ENCODE measurements at regions not wholly inside any gene's neighbourhood (a gene's known extent, or its start where the extent isn't known, plus 50 kb on each side); places are given as distances from the start of the nearest gene placed in this dataset.

- WGBS, 2 donors (ENCODE audit: low coverage in 1 of 2) = 82 to 100% methylated on average over 1 to 3 of the region's 3 CpGs
- Histone ChIP-seq H3K4me3 (no peak overlapping the region), H3K27me3 (peaks cover 7% of the 10 kb centered on the region), H3K36me3 (no peaks in the 10 kb centered on the region), H3K9me3 (no peaks in the 10 kb centered on the region), H3K27ac (no peak overlapping the region), H3K4me1 (no peaks in the 10 kb centered on the region)
- no peak for ATAC-seq
- TF ChIP-seq, protein P1, sequence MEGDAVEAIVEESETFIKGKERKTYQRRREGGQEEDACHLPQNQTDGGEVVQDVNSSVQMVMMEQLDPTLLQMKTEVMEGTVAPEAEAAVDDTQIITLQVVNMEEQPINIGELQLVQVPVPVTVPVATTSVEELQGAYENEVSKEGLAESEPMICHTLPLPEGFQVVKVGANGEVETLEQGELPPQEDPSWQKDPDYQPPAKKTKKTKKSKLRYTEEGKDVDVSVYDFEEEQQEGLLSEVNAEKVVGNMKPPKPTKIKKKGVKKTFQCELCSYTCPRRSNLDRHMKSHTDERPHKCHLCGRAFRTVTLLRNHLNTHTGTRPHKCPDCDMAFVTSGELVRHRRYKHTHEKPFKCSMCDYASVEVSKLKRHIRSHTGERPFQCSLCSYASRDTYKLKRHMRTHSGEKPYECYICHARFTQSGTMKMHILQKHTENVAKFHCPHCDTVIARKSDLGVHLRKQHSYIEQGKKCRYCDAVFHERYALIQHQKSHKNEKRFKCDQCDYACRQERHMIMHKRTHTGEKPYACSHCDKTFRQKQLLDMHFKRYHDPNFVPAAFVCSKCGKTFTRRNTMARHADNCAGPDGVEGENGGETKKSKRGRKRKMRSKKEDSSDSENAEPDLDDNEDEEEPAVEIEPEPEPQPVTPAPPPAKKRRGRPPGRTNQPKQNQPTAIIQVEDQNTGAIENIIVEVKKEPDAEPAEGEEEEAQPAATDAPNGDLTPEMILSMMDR (IDR thresholded peaks at IDR 0.05) = no peak
- TF ChIP-seq POLR2AphosphoS5 (IDR thresholded peaks at IDR 0.05) (no peak), POLR2A (IDR thresholded peaks at IDR 0.05) (no peak), EP300 (IDR thresholded peaks at IDR 0.05) (no peak)
These were observed 287.3 kb upstream of the SP4 start for GRCh38 chr7:21140622-21141021.

DNA sequence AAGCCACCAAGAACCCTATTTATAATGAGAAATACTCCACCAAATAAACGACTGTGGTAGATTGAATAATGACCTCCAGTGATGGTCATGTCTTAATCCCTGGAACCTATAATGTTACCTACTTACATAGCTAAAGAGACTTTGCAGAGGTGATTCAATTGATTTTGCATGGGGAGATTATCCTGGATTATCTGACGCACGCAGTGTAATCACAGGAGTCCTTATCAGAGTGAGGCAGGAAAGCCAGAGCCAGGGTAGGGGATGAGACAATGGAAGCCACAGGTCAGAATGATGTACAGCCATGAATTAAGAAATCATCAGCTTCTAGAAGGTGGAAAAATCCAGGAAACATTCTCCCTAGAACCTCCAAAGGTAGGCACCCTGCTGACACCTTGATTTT is 286.4 kb upstream of the SP4 start:
- no peak overlapping the region for H3K27ac ChIP-seq
- TF ChIP-seq POLR2A (IDR thresholded peaks at IDR 0.05) = no peak
- TF ChIP-seq POLR2AphosphoS5 (IDR thresholded peaks at IDR 0.05) = no peak
- TF ChIP-seq, protein P1 (IDR thresholded peaks at IDR 0.05) = no peak
- no peak for TF ChIP-seq EP300 (IDR thresholded peaks at IDR 0.05)
- peaks cover 12% of the 10 kb centered on the region for H3K27me3 ChIP-seq
- H3K4me1 ChIP-seq = no peaks in the 10 kb centered on the region
- H3K4me3 ChIP-seq = no peak overlapping the region
- no peaks in the 10 kb centered on the region for H3K36me3 ChIP-seq
- 69 to 90% methylated on average over 3 of the region's 3 CpGs for WGBS, 2 donors (ENCODE audit: low coverage in 1 of 2)
- no peak for ATAC-seq
- no peaks in the 10 kb centered on the region for H3K9me3 ChIP-seq

DNA sequence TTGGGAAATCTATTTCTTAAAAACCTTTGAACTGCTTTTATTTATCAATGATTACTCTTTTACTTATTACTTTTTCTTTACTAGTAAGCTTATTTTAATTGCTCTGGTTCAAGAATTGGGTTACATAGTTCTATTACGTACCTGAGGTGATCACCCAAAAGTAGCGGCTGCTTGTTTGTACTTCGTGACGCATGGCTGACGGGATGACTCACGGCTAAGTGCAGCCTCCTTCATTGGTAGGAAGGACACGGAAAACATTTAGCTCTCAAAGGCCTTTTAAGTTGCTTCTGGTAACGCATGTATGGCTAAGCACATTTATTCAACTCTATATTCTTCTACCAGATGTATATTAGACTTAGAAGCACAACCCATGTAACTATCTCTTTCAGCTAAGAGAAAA is 285.8 kb upstream of the SP4 start:
- WGBS, 2 donors (ENCODE audit: low coverage in 1 of 2) = 72 to 84% methylated on average over 8 of the region's 8 CpGs
- peaks cover 12% of the 10 kb centered on the region for H3K27me3 ChIP-seq
- no peaks in the 10 kb centered on the region for H3K36me3 ChIP-seq
- H3K27ac ChIP-seq = no peak overlapping the region
- ATAC-seq = no peak
- H3K4me1 ChIP-seq = no peaks in the 10 kb centered on the region
- H3K4me3 ChIP-seq = no peak overlapping the region
- TF ChIP-seq EP300 (IDR thresholded peaks at IDR 0.05) (no peak), POLR2A (IDR thresholded peaks at IDR 0.05) (no peak), POLR2AphosphoS5 (IDR thresholded peaks at IDR 0.05) (no peak)
- TF ChIP-seq, protein P1 (IDR thresholded peaks at IDR 0.05) = no peak
- H3K9me3 ChIP-seq = no peaks in the 10 kb centered on the region

- no peak for ATAC-seq
- no peak for TF ChIP-seq POLR2AphosphoS5 (IDR thresholded peaks at IDR 0.05)
- no peak for TF ChIP-seq EP300 (IDR thresholded peaks at IDR 0.05)
- TF ChIP-seq, protein P1 (IDR thresholded peaks at IDR 0.05) = no peak
- TF ChIP-seq POLR2A (IDR thresholded peaks at IDR 0.05) = no peak
- no peaks in the 10 kb centered on the region for H3K4me1 ChIP-seq
- H3K27me3 ChIP-seq = peaks cover 12% of the 10 kb centered on the region
- no peak overlapping the region for H3K27ac ChIP-seq
- no peaks in the 10 kb centered on the region for H3K9me3 ChIP-seq
- no peaks in the 10 kb centered on the region for H3K36me3 ChIP-seq
- 53% methylated on average over 3 of the region's 14 CpGs; no CpG with 5 or more reads in 1 of the 2 donors for WGBS, 2 donors (ENCODE audit: low coverage in 1 of 2)
- H3K4me3 ChIP-seq = no peak overlapping the region
These were observed 281.1 kb upstream of the SP4 start for GRCh38 chr7:21146642-21147423.

DNA sequence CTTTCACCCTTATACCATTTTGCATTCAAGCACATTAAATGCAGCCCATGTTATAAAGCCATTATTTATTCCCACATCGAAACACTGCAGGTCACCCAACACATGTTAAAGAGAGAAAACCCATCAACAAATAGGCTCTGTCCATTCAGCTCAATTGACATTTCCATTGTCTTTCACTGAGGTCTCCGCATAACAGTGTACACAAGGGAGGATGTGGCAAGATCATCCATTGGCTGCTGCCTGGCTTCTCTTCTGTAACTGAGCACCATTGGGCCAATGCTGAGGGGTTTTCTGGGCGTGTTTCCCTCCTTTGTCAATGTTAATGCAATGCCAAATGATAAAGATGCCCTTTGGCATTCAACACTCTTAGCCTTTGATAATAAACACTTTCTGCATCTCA is 278.1 kb upstream of the SP4 start:
- TF ChIP-seq EP300 (IDR thresholded peaks at IDR 0.05) = no peak
- TF ChIP-seq, protein P1 (IDR thresholded peaks at IDR 0.05) = no peak
- no peak for TF ChIP-seq POLR2AphosphoS5 (IDR thresholded peaks at IDR 0.05)
- TF ChIP-seq POLR2A (IDR thresholded peaks at IDR 0.05) = no peak
- Histone ChIP-seq H3K36me3 (no peaks in the 10 kb centered on the region), H3K4me1 (no peaks in the 10 kb centered on the region), H3K27ac (no peak overlapping the region), H3K4me3 (no peak overlapping the region), H3K27me3 (peaks cover 6% of the 10 kb centered on the region), H3K9me3 (no peaks in the 10 kb centered on the region)
- 74 to 82% methylated on average over 3 of the region's 3 CpGs for WGBS, 2 donors (ENCODE audit: low coverage in 1 of 2)
- ATAC-seq = no peak

All from gastroesophageal sphincter (tissue), 4 donors.